Ovary (tissue), 3 donors: ENCODE measurements at regions not wholly inside any gene's neighbourhood (a gene's known extent, or its start where the extent isn't known, plus 50 kb on each side); places are given as distances from the start of the nearest gene placed in this dataset.

Experiments
- POLR2A ChIP-seq: fragments of 450-650 bp; IDR thresholded peaks from one replicate; pipeline ENCODE4 v1.6.1; 2017; ENCODE audit warnings: antibody characterized with exemption, mild to moderate bottlenecking, moderate library complexity
- TF ChIP-seq, protein P1 (sequence below), 3 donors: fragments of 450-650 bp in 2 of 3; fragments of 200-600 bp in 1 of 3; IDR thresholded peaks; one replicate each; pipeline versions ENCODE4 v1.5.1 to v1.8.0; 2016 to 2022; ENCODE audit warnings: antibody characterized with exemption in 3 of 3, mild to moderate bottlenecking in 1 of 3
- donor health status: DM: no; HTN: no; CAD: no.

DNA sequence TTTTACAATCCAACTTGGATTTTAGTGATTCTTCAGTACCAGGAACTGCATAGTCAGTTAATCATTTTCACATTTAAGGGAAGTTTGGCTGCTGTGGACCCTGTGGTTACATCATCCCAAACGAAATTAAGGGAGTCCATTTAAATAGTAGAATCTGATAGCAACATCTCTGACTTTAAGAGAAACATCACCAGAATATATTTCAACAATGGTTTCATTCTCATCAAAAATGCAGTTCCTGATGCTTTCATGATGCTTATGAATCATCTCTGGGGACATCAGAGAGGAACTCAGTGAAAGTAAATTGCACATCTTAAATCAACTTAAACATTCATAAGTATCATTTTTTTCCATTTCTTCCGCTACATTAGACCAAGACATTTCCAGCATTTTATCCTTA is 1170.7 kb downstream of the FSCB start:
- TF ChIP-seq, protein P1, sequence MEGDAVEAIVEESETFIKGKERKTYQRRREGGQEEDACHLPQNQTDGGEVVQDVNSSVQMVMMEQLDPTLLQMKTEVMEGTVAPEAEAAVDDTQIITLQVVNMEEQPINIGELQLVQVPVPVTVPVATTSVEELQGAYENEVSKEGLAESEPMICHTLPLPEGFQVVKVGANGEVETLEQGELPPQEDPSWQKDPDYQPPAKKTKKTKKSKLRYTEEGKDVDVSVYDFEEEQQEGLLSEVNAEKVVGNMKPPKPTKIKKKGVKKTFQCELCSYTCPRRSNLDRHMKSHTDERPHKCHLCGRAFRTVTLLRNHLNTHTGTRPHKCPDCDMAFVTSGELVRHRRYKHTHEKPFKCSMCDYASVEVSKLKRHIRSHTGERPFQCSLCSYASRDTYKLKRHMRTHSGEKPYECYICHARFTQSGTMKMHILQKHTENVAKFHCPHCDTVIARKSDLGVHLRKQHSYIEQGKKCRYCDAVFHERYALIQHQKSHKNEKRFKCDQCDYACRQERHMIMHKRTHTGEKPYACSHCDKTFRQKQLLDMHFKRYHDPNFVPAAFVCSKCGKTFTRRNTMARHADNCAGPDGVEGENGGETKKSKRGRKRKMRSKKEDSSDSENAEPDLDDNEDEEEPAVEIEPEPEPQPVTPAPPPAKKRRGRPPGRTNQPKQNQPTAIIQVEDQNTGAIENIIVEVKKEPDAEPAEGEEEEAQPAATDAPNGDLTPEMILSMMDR (IDR thresholded peaks at IDR 0.05): no peak
- TF ChIP-seq POLR2A: no peak
